Activated CD8-positive, alpha-beta memory T cell treated with anti-CD3 and anti-CD28 coated beads, Interleukin-2, amount 10 ng/mL, durations not matched to agents 7 days and 5 days (primary cell): ENCODE measurements at regions not wholly inside any gene's neighbourhood (a gene's known extent, or its start where the extent isn't known, plus 50 kb on each side); places are given as distances from the start of the nearest gene placed in this dataset.

Experiments used
- ATAC-seq: fragments of 150-1000 bp; cut with Tn5 transposase; one replicate; pipeline ENCODE4 v1.10.0; 2021; ENCODE audit warnings: moderate library complexity
- CTCF ChIA-PET: fragments of 350-600 bp; sonication (Branson Sonifier 250); formaldehyde crosslinking; loops from one replicate; lab custom pipeline; 2021; ENCODE audit warnings: antibody characterized with exemption; lab: Charles Lee
- DNase-seq: peaks from one replicate; pipeline ENCODE4 v3.0.0-alpha.2; 2020
- H3K27ac Mint-ChIP-seq: one replicate; pipeline ENCODE4 v1.8.0; 2021; ENCODE audit warnings: mild to moderate bottlenecking, mixed read lengths
- H3K27me3 Mint-ChIP-seq: one replicate; pipeline ENCODE4 v1.8.0; 2021; ENCODE audit warnings: mixed read lengths
- H3K36me3 Mint-ChIP-seq: one replicate; pipeline ENCODE4 v1.8.0; 2021; ENCODE audit warnings: mild to moderate bottlenecking, mixed read lengths
- H3K4me1 Mint-ChIP-seq: one replicate; pipeline ENCODE4 v1.8.0; 2021; ENCODE audit warnings: mixed read lengths
- H3K4me3 Mint-ChIP-seq: one replicate; pipeline ENCODE4 v1.8.0; 2021; ENCODE audit warnings: mild to moderate bottlenecking, moderate library complexity, mixed read lengths
- H3K9me3 Mint-ChIP-seq: one replicate; pipeline ENCODE4 v1.8.0; 2022; ENCODE audit warnings: low read depth, mixed read lengths

DNA sequence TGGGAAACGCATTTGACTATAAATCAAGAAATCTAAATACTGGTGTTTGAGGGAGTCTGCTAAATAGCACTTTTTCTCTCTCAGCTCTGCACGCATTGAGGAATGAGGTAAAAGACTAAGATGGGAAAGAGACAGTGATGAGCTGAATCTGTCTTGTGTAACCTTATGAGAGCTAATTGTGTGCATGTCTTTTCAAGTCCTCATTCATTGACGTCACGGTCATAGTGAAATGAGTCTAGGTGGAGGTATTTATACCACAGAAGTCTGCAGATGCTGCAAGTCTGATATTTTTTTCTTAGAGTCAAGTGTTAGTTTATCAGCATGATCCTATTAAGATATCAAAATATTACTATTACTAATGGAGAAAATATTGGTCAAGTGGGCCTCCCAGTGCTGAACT is 361.5 kb upstream of the HS3ST1 start:
- CTCF ChIA-PET = no interaction called here

DNA sequence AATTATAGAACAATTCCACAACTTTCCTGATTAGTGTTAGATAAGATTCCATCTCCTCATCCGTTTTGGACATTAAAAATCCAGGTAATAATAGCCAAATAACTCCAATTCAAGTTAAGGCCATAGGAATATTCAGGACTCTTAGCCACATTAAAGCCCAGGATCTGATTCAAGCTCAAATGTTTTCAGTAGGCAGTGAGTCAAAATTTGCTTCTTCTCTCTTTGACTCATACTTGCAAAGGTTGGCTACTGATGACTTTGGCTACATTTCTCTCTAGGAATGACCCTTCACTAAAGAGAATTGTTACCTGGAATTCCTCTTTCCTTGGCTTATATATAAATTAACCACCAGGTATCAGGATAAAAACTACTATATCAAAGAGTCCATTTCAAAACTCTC is 354.9 kb upstream of the HS3ST1 start:
- H3K9me3 Mint-ChIP-seq = no peaks in the 10 kb centered on the region
- no peaks in the 10 kb centered on the region for H3K36me3 Mint-ChIP-seq
- H3K4me1 Mint-ChIP-seq = no peaks in the 10 kb centered on the region
- ATAC-seq (no peak), DNase-seq (no peak)
- CTCF ChIA-PET = no interaction called here
- no peak overlapping the region for H3K27ac Mint-ChIP-seq
- H3K4me3 Mint-ChIP-seq = no peak overlapping the region
- no peaks in the 10 kb centered on the region for H3K27me3 Mint-ChIP-seq

More for the DNA sequence above, 361.5 kb upstream of the HS3ST1 start:
- ATAC-seq (no peak), DNase-seq (no peak)
- no peak overlapping the region for H3K4me3 Mint-ChIP-seq
- H3K27me3 Mint-ChIP-seq = no peaks in the 10 kb centered on the region
- no peaks in the 10 kb centered on the region for H3K4me1 Mint-ChIP-seq
- no peak overlapping the region for H3K27ac Mint-ChIP-seq
- H3K9me3 Mint-ChIP-seq = no peaks in the 10 kb centered on the region
- H3K36me3 Mint-ChIP-seq = no peaks in the 10 kb centered on the region

DNA sequence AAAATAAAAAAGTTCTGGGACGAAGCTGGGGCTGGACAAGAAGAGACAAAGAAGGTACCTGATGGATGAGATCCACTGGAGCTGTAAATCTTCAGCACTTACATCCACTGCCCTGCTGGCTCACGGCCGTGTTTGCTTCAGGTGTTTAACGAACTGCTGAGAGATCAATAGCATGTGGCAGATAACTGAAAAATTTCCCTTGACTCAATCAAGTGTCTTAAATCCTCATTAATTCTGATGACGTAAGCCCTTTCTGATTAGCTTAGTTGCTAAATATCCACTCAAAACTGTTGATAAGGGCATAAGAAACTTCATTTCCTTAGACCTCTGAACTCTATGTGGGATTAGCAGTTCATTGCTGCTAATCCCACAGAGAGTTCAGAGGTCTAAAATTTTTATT is 354.2 kb upstream of the HS3ST1 start:
- CTCF ChIA-PET = no interaction called here
- no peak overlapping the region for H3K4me3 Mint-ChIP-seq
- no peaks in the 10 kb centered on the region for H3K27me3 Mint-ChIP-seq

DNA sequence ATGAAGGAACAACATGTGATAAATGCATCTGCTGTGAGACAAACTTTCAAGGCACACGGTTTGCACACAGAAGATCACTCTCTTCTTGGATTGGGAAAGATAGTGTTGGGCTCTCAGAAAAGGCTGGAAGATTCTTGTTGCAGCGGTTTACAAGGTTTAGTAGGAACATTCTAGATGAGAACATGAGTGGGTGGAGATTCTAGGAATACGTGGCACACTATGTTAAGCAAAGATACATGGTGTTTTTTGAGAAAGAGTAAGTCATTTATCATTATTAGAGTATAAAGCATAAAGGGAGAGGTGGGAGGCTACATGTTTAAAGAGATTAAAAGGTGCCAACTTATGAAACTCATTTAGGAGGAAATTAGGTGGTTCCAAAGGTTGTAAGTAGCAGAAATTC is 348.8 kb upstream of the HS3ST1 start:
- Mint-ChIP-seq H3K36me3 (no peaks in the 10 kb centered on the region), H3K27me3 (no peaks in the 10 kb centered on the region), H3K9me3 (no peaks in the 10 kb centered on the region), H3K4me3 (no peak overlapping the region), H3K4me1 (no peaks in the 10 kb centered on the region), H3K27ac (no peak overlapping the region)
- CTCF ChIA-PET = no interaction called here
- DNase-seq (no peak), ATAC-seq (no peak)

More for the DNA sequence above, 354.2 kb upstream of the HS3ST1 start:
- Mint-ChIP-seq H3K9me3 (no peaks in the 10 kb centered on the region), H3K4me1 (no peaks in the 10 kb centered on the region), H3K27ac (no peak overlapping the region), H3K36me3 (no peaks in the 10 kb centered on the region)
- DNase-seq = no peak
- no peak for ATAC-seq

DNA sequence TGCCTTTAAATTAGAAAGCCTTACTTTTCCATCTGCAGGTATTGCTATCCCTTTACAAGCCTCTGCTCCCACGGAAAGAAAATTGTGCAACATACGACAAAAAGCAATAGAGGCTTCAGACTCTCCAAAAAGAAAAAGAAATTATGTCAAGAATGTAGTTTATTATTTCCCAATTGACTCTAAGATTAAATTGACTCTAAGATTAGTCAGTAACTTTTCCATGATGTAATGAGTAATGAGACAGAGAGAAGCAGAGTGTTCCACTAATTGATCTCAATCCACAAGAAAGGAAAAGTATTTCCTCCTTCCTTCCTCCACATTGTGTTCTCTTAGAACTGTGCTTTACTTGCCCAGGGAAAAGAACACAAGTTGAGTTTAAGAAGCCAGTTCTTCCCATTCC is 345.7 kb upstream of the HS3ST1 start:
- Mint-ChIP-seq H3K36me3 (no peaks in the 10 kb centered on the region), H3K27ac (no peak overlapping the region), H3K27me3 (no peaks in the 10 kb centered on the region), H3K4me1 (no peaks in the 10 kb centered on the region), H3K9me3 (no peaks in the 10 kb centered on the region), H3K4me3 (no peak overlapping the region)
- no peak for ATAC-seq
- CTCF ChIA-PET = no interaction called here
- no peak for DNase-seq

DNA sequence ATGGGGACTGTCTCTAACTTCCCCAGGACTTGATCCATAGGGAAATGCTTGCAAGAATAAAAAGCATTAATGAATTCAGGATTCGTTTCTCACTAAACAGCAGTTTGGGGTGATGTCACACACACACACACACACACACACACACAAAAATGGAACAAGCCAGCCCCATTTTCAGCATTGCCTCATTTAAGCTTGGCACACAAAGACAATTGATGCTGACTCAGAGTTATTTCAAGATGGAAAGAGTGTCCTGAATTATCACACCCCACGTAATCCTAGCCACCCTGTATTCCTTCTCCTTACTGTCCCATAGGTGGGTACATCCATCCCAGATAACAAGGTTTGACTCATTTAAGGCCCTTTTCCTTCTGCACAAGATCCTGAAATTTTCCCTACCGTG is 345.1 kb upstream of the HS3ST1 start:
- Mint-ChIP-seq H3K4me1 (no peaks in the 10 kb centered on the region), H3K9me3 (no peaks in the 10 kb centered on the region), H3K27me3 (no peaks in the 10 kb centered on the region), H3K27ac (no peak overlapping the region), H3K4me3 (no peak overlapping the region), H3K36me3 (no peaks in the 10 kb centered on the region)
- DNase-seq (no peak), ATAC-seq (no peak)
- CTCF ChIA-PET = no interaction called here

DNA sequence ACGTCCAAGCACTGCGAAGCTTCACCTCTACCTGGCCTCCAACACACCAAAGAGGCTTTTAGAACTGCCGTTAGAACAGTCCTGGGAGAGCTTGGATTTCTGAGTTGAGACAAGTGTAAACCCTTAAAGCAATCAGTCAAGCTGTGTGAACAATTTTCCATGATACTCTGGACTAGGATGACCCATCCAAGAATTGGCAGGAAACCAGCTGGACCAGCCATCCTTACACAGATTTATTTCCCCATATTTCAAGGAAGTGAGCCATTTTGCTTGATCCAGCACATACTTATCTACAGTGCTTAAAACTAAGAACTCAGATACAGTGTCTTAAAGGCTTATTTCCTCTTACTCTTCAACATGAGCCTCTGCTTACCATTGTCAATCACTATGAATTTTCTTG is 340.7 kb upstream of the HS3ST1 start:
- no peaks in the 10 kb centered on the region for H3K36me3 Mint-ChIP-seq
- no peaks in the 10 kb centered on the region for H3K4me1 Mint-ChIP-seq
- H3K27me3 Mint-ChIP-seq = no peaks in the 10 kb centered on the region
- DNase-seq = no peak
- H3K9me3 Mint-ChIP-seq = no peaks in the 10 kb centered on the region
- CTCF ChIA-PET = interaction anchor here (2.0 kb wide), 1 partner anchor 864 kb away, joined by 7 read pairs; no protein-coding TSS in a partner anchor
- H3K4me3 Mint-ChIP-seq = no peak overlapping the region
- no peak overlapping the region for H3K27ac Mint-ChIP-seq
- no peak for ATAC-seq

DNA sequence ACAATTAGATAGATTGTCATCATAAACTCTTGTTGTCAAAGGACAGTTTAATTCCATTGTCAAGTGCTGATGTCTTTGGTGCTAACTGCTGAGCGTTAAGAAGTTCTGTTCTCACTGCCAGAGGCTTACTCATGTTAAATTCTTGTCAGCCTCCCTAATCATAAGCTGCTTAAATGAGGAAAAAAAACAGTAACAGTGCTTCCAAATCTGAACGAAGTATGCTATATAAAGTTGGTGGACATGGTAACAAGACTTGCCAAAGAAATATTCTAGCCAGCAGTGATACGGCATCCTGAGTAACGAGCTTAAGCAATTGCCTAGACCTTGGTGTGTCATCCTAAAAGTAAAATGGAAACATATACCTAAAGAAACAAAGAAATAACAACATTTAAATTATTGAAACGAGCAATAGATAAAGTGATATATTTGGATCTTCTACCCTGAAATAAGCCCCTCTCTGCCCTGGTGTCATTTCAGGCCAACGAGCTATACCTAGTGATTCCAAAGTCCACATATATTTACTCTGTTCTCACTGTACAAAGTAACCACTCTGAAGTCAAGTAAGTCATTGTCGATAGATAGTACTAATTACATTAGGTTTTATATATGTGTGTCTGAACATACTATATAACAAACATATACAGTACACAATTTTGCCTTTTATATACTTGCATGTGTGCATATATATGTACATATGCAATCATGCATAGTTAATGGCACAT is 339.7 kb upstream of the HS3ST1 start:
- H3K27ac Mint-ChIP-seq = no peak overlapping the region
- H3K4me3 Mint-ChIP-seq = no peak overlapping the region
- CTCF ChIA-PET = interaction anchor here (2.0 kb wide), 1 partner anchor 865 kb away, joined by 7 read pairs; no protein-coding TSS in a partner anchor
- ATAC-seq = no peak
- no peaks in the 10 kb centered on the region for H3K9me3 Mint-ChIP-seq
- no peaks in the 10 kb centered on the region for H3K36me3 Mint-ChIP-seq
- DNase-seq = no peak
- H3K4me1 Mint-ChIP-seq = no peaks in the 10 kb centered on the region
- no peaks in the 10 kb centered on the region for H3K27me3 Mint-ChIP-seq

DNA sequence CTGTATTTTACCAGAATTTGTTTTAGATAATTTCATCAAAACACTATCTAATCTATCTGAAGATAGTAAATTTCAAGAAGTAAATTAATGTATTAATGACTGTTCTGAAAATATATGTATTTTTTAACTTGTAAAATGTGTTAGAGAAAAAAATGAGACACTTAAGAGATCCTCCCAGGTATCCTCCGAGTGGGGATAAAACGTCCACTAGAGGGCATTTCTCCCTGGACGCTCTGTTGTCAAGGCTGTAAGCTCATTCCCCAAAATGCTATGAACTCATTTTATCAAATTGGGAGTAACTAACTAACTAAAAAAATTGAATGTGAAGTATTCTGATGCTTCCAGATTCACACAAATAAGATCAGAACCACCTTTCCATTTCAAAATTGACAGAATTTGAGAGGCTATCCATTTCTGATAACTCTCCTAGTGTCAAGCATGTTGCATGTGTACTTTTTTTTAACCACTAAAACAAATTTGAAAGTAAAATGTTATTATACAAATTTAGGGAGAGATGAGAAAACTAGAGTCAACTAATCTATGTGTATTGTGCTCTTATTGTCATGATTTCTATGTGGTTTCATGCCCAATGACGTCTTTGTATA is 337.3 kb upstream of the HS3ST1 start:
- H3K36me3 Mint-ChIP-seq = no peaks in the 10 kb centered on the region
- H3K27me3 Mint-ChIP-seq = no peaks in the 10 kb centered on the region
- H3K9me3 Mint-ChIP-seq = no peaks in the 10 kb centered on the region
- no peak for ATAC-seq
- no peaks in the 10 kb centered on the region for H3K4me1 Mint-ChIP-seq
- CTCF ChIA-PET = interaction anchor here (0.9 to 1.4 kb wide), 3 partner anchors 12 to 867 kb away, joined by 3 read pairs; no protein-coding TSS in a partner anchor
- DNase-seq = no peak
- H3K4me3 Mint-ChIP-seq = no peak overlapping the region
- H3K27ac Mint-ChIP-seq = no peak overlapping the region

DNA sequence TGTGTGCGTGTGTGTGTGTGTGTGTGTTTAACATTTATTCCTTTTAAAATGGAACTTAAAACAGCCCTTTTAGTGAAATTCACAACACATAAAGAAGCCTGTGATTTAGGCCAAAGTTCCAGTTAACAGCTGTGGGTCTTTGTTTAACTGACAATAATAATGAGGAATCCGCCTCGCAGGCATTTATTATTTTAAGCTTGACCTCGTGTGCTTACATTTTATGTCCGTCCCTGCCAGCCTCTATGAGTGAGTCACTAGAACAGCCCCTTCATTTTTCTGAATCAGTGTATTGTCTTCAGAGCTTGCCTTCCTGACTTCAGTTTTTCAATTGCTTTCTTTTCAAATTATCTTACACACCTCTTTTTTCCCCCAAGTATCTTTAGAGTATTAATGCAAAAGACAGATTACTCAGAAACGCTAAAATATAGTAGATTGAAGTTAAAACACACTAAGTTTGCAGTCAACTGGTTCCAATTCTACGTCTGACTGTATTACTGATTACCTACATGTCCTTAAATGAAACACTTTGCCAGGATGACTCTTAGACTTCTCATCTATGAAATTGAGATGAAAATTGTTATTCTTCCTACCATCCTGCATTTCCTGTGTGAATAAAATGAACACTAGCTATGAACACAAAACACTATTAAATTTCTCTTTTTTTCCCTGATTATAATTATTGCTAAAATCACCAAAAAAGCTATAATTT is 319.6 kb upstream of the HS3ST1 start:
- H3K27ac Mint-ChIP-seq = no peak overlapping the region
- H3K36me3 Mint-ChIP-seq = no peaks in the 10 kb centered on the region
- peaks cover 4% of the 10 kb centered on the region for H3K9me3 Mint-ChIP-seq
- no peak overlapping the region for H3K4me3 Mint-ChIP-seq
- no peaks in the 10 kb centered on the region for H3K27me3 Mint-ChIP-seq
- no peak for DNase-seq
- ATAC-seq = no peak
- no peaks in the 10 kb centered on the region for H3K4me1 Mint-ChIP-seq
- CTCF ChIA-PET = no interaction called here

DNA sequence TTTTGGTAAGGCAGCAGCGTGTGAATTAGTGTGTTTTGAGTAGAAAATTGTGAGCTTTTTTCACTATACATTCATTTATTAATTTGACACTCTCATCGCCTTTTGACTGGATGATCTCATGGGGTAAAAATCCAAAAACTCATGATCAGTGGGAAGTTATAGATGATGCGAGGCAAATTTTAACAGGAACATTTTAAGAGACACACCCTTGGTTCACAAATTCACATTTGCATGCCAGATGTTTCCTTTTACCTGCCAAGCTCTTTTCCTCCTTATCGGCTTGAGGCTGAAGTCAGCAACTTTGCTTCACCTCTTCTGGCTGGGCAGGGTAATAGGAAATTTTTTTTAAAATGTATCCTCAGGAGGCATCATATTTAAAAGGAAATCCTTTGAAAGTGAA is 318.0 kb upstream of the HS3ST1 start:
- ATAC-seq (no peak), DNase-seq (no peak)
- H3K36me3 Mint-ChIP-seq = no peaks in the 10 kb centered on the region
- CTCF ChIA-PET = no interaction called here
- H3K4me3 Mint-ChIP-seq = no peak overlapping the region
- H3K27me3 Mint-ChIP-seq = no peaks in the 10 kb centered on the region
- no peaks in the 10 kb centered on the region for H3K4me1 Mint-ChIP-seq
- no peak overlapping the region for H3K27ac Mint-ChIP-seq
- H3K9me3 Mint-ChIP-seq = peaks cover 2% of the 10 kb centered on the region

DNA sequence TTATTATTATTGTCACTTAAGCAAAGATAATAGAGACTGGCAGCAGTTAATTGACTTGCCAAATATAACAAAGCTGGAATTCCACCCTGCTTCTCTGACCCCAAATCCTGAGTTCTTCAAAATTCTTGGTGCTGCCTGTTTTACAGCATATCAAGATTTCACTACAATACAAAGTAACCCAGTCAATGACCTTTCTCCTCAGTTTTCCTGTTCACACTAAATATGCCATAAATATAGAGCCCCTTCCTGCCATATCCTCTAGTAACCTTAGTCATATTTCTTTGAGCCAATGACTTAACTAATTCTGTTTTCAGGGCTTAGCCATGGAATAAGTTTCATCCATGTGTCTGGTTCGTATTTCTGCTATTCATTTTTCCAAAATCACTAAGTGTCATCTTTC is 315.3 kb upstream of the HS3ST1 start:
- Mint-ChIP-seq H3K4me1 (no peaks in the 10 kb centered on the region), H3K36me3 (no peaks in the 10 kb centered on the region), H3K27me3 (no peaks in the 10 kb centered on the region), H3K4me3 (no peak overlapping the region), H3K9me3 (peaks cover 2% of the 10 kb centered on the region), H3K27ac (no peak overlapping the region)
- CTCF ChIA-PET = no interaction called here
- ATAC-seq (no peak), DNase-seq (no peak)

DNA sequence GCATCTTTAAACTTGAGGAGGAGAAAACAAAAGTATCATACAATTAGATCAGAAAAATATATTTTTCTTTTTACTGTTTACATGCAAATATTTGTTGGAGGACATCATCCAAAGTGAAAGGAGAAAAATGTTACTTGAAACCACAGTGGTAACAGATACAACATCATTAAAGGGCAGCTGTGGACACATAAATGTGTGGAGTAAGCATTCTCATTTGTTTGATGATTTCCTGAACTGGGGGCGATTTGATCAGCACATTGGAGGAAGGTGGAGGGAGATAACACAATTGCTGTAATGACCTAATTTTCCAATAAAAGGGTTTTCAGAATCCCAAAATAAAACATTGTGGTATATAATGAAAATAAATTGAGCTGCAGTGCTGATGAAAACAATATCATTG is 314.5 kb upstream of the HS3ST1 start:
- no peak for ATAC-seq
- Mint-ChIP-seq H3K9me3 (peaks cover 2% of the 10 kb centered on the region), H3K4me1 (no peaks in the 10 kb centered on the region), H3K36me3 (no peaks in the 10 kb centered on the region), H3K27ac (no peak overlapping the region), H3K27me3 (no peaks in the 10 kb centered on the region), H3K4me3 (no peak overlapping the region)
- CTCF ChIA-PET = no interaction called here
- DNase-seq = no peak

DNA sequence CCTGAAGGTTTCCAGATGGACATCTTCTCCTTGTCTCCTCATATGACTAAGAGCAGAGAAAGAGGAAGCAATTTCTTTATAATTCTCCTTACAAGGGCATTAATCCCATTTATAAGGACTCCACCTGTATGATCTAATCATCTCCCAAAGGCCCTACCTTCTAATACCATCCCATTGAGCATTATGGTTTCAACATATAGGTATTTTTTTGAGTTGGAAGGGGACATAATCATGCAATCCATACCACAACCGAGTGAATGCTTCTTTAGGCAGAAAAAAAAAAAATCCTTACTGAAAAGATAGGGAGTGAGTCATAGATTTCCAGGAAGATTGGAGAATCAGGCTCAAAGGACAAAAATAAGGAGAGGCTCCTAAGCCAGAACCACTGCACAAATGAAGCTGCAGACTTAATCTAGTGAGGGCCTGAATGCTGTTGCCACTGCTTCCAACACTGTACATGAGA is 312.5 kb upstream of the HS3ST1 start:
- DNase-seq (no peak), ATAC-seq (no peak)
- Mint-ChIP-seq H3K27me3 (no peaks in the 10 kb centered on the region), H3K27ac (no peak overlapping the region), H3K4me3 (no peak overlapping the region), H3K9me3 (peaks cover 2% of the 10 kb centered on the region), H3K4me1 (no peaks in the 10 kb centered on the region), H3K36me3 (no peaks in the 10 kb centered on the region)
- CTCF ChIA-PET = no interaction called here
